ENCODE measurements at regions not wholly inside any gene's neighbourhood (a gene's known extent, or its start where the extent isn't known, plus 50 kb on each side); places are given as distances from the start of the nearest gene placed in this dataset.

GRCh38 chr15:61534986-61535385 lies 305.9 kb upstream of the RORA start:
- H4K20me1 ChIP-seq (ENCODE audit: insufficient read depth, low read length), result no peaks in the 10 kb centered on the region
- H3K9me2 ChIP-seq (ENCODE audit: low read depth, low read length), result no peaks in the 10 kb centered on the region
- H3F3A ChIP-seq (ENCODE audit: insufficient read depth, low read length), result no peaks in the 10 kb centered on the region
- H3K4me3 ChIP-seq (ENCODE audit: low read depth, low read length, poor library complexity, severe bottlenecking), result no peak overlapping the region
- H2AFZ ChIP-seq (ENCODE audit: low read length), result no peak overlapping the region
- no peak for TF ChIP-seq CTCF (IDR thresholded peaks at IDR 0.05; ENCODE audit: low read length)
- TF ChIP-seq EZH2 (IDR thresholded peaks at IDR 0.05; ENCODE audit: borderline replicate concordance, low read length), result no peak
- no peaks in the 10 kb centered on the region for H3K4me1 ChIP-seq (ENCODE audit: insufficient read depth, low read length, severe bottlenecking)
- no peak overlapping the region for H3K4me2 ChIP-seq (ENCODE audit: low read length)
- no peaks in the 10 kb centered on the region for H3K27me3 ChIP-seq (ENCODE audit: insufficient read depth, low read length)
- H3K36me3 ChIP-seq (ENCODE audit: insufficient read depth, low read length), result no peaks in the 10 kb centered on the region
- H3K9me3 ChIP-seq (ENCODE audit: low read length), result no peaks in the 10 kb centered on the region
- no peaks in the 10 kb centered on the region for H3K79me2 ChIP-seq (ENCODE audit: insufficient read depth, low read length)
- H3K27ac ChIP-seq (ENCODE audit: low read depth, low read length, poor library complexity, severe bottlenecking), result no peak overlapping the region
- H3K9ac ChIP-seq (ENCODE audit: low read length), result no peak overlapping the region

- Histone ChIP-seq H3K9me3 (ENCODE audit: low read length) (no peaks in the 10 kb centered on the region), H3K27me3 (ENCODE audit: insufficient read depth, low read length) (no peaks in the 10 kb centered on the region), H3K36me3 (ENCODE audit: insufficient read depth, low read length) (no peaks in the 10 kb centered on the region), H3K79me2 (ENCODE audit: insufficient read depth, low read length) (no peaks in the 10 kb centered on the region), H3K9ac (ENCODE audit: low read length) (no peak overlapping the region), H4K20me1 (ENCODE audit: insufficient read depth, low read length) (no peaks in the 10 kb centered on the region), H3K4me2 (ENCODE audit: low read length) (no peak overlapping the region), H3K4me3 (ENCODE audit: low read depth, low read length, poor library complexity, severe bottlenecking) (no peak overlapping the region), H3F3A (ENCODE audit: insufficient read depth, low read length) (no peaks in the 10 kb centered on the region), H3K27ac (ENCODE audit: low read depth, low read length, poor library complexity, severe bottlenecking) (no peak overlapping the region), H3K4me1 (ENCODE audit: insufficient read depth, low read length, severe bottlenecking) (no peaks in the 10 kb centered on the region), H2AFZ (ENCODE audit: low read length) (no peak overlapping the region), H3K9me2 (ENCODE audit: low read depth, low read length) (no peaks in the 10 kb centered on the region)
- TF ChIP-seq EZH2 (IDR thresholded peaks at IDR 0.05; ENCODE audit: borderline replicate concordance, low read length) (no peak), CTCF (IDR thresholded peaks at IDR 0.05; ENCODE audit: low read length) (no peak)
These were observed 301.7 kb upstream of the RORA start for GRCh38 chr15:61530769-61531168.

GRCh38 chr15:61528581-61528910 lies 299.4 kb upstream of the RORA start:
- H2AFZ ChIP-seq (ENCODE audit: low read length), result no peak overlapping the region

More at GRCh38 chr15:61528581-61528910, 299.4 kb upstream of the RORA start:
- Histone ChIP-seq H3K4me1 (ENCODE audit: insufficient read depth, low read length, severe bottlenecking) (no peaks in the 10 kb centered on the region), H3K4me3 (ENCODE audit: low read depth, low read length, poor library complexity, severe bottlenecking) (no peak overlapping the region), H3K79me2 (ENCODE audit: insufficient read depth, low read length) (no peaks in the 10 kb centered on the region), H3K9ac (ENCODE audit: low read length) (no peak overlapping the region), H3K9me2 (ENCODE audit: low read depth, low read length) (no peaks in the 10 kb centered on the region), H3K4me2 (ENCODE audit: low read length) (no peak overlapping the region), H3K27ac (ENCODE audit: low read depth, low read length, poor library complexity, severe bottlenecking) (no peak overlapping the region), H3K9me3 (ENCODE audit: low read length) (no peaks in the 10 kb centered on the region), H3K36me3 (ENCODE audit: insufficient read depth, low read length) (no peaks in the 10 kb centered on the region), H3K27me3 (ENCODE audit: insufficient read depth, low read length) (no peaks in the 10 kb centered on the region), H3F3A (ENCODE audit: insufficient read depth, low read length) (no peaks in the 10 kb centered on the region), H4K20me1 (ENCODE audit: insufficient read depth, low read length) (no peaks in the 10 kb centered on the region)
- TF ChIP-seq CTCF (IDR thresholded peaks at IDR 0.05; ENCODE audit: low read length) (no peak), EZH2 (IDR thresholded peaks at IDR 0.05; ENCODE audit: borderline replicate concordance, low read length) (no peak)
